Natural killer cell (primary cell): ENCODE measurements at regions not wholly inside any gene's neighbourhood (a gene's known extent, or its start where the extent isn't known, plus 50 kb on each side); places are given as distances from the start of the nearest gene placed in this dataset.
"Not testable (repeated sequence)": the region's sequence is repeated elsewhere in the genome, so short reads cannot be mapped to it uniquely, and the experiment has no call there.

Experiments
- ATAC-seq, 3 donors: fragments of 150-1000 bp in 2 of 3; fragments of 200-7000 bp in 1 of 3; cut with Tn5 transposase; 1 replicate in 1 of 3; 2 replicates in 2 of 3; pipeline ENCODE4 v1.10.0; 2021; ENCODE audit warnings: mild to moderate bottlenecking in 2 of 3, moderate library complexity in 2 of 3
- DNase-seq, 2 donors: peaks; one replicate each; pipeline versions ENCODE4 v3.0.0 to v3.0.0-alpha.2; 2013 to 2021; ENCODE audit warnings: mixed read lengths in 1 of 2
- H3K27ac ChIP-seq: one replicate; pipeline ENCODE4 v1.5.1; 2013; ENCODE audit warnings: mild to moderate bottlenecking, low read length
- H3K27me3 ChIP-seq: one replicate; pipeline ENCODE4 v1.6.1; 2013; ENCODE audit warnings: low read length; ENCODE audit not compliant: control insufficient read depth, insufficient read depth
- H3K36me3 ChIP-seq: one replicate; pipeline ENCODE4 v1.6.1; 2013; ENCODE audit warnings: low read length; ENCODE audit not compliant: control insufficient read depth, insufficient read depth
- H3K4me1 ChIP-seq: one replicate; pipeline ENCODE4 v1.6.1; 2013; ENCODE audit warnings: low read length; ENCODE audit not compliant: control insufficient read depth, insufficient read depth
- H3K4me3 ChIP-seq: one replicate; pipeline ENCODE4 v1.5.1; 2013; ENCODE audit warnings: low read length
- H3K9me3 ChIP-seq: one replicate; pipeline ENCODE4 v1.6.1; 2013; ENCODE audit warnings: low read length; ENCODE audit not compliant: control insufficient read depth, insufficient read depth
- H3K27ac Mint-ChIP-seq, 2 donors: one replicate each; pipeline ENCODE4 v1.8.0; 2022; ENCODE audit warnings: mild to moderate bottlenecking in 2 of 2, mixed read lengths in 2 of 2, moderate library complexity in 1 of 2
- H3K27me3 Mint-ChIP-seq, 2 donors: one replicate each; pipeline ENCODE4 v1.8.0; 2022; ENCODE audit warnings: low read depth in 2 of 2, mixed read lengths in 2 of 2
- H3K36me3 Mint-ChIP-seq: one replicate; pipeline ENCODE4 v1.8.0; 2022; ENCODE audit warnings: mixed read lengths
- H3K4me1 Mint-ChIP-seq, 2 donors: one replicate each; pipeline ENCODE4 v1.8.0; 2022; ENCODE audit warnings: mixed read lengths in 2 of 2
- H3K4me3 Mint-ChIP-seq: one replicate; pipeline ENCODE4 v1.8.0; 2022; ENCODE audit warnings: mild to moderate bottlenecking, moderate library complexity, mixed read lengths
- H3K9me3 Mint-ChIP-seq, 2 donors: one replicate each; pipeline ENCODE4 v1.8.0; 2022; ENCODE audit warnings: mixed read lengths in 2 of 2
- WGBS: methylation state at CpG from one replicate; pipeline ENCODE4 v1.1.7; 2013; ENCODE audit warnings: missing lambda C conversion rate; ENCODE audit not compliant: insufficient coverage; 5-methylcytosine and 5-hydroxymethylcytosine counted together
- intact Hi-C: fragments of 100-400 bp; cut with micrococcal nuclease; formaldehyde crosslinking; loops from one replicate; pipeline ENCODE4 v1.14.2; 2022
- TF ChIP-seq, protein P1 (sequence below): fragments of 200-600 bp; IDR thresholded peaks from one replicate; pipeline ENCODE4 v1.8.0; 2022; ENCODE audit warnings: antibody characterized with exemption

- Histone ChIP-seq H3K27me3 (no peaks in the 10 kb centered on the region), H3K4me1 (no peaks in the 10 kb centered on the region), H3K9me3 (no peaks in the 10 kb centered on the region), H3K4me3 (no peak overlapping the region), H3K36me3 (no peaks in the 10 kb centered on the region), H3K27ac (no peak overlapping the region)
- Mint-ChIP-seq H3K9me3 (peaks cover 7 to 12% of the 10 kb centered on the region in 2 donors), H3K27ac (no peak overlapping the region), H3K27me3 (no peaks in the 10 kb centered on the region), H3K36me3 (no peaks in the 10 kb centered on the region), H3K4me1 (no peaks in the 10 kb centered on the region), H3K4me3 (no peak overlapping the region)
- TF ChIP-seq, protein P1, sequence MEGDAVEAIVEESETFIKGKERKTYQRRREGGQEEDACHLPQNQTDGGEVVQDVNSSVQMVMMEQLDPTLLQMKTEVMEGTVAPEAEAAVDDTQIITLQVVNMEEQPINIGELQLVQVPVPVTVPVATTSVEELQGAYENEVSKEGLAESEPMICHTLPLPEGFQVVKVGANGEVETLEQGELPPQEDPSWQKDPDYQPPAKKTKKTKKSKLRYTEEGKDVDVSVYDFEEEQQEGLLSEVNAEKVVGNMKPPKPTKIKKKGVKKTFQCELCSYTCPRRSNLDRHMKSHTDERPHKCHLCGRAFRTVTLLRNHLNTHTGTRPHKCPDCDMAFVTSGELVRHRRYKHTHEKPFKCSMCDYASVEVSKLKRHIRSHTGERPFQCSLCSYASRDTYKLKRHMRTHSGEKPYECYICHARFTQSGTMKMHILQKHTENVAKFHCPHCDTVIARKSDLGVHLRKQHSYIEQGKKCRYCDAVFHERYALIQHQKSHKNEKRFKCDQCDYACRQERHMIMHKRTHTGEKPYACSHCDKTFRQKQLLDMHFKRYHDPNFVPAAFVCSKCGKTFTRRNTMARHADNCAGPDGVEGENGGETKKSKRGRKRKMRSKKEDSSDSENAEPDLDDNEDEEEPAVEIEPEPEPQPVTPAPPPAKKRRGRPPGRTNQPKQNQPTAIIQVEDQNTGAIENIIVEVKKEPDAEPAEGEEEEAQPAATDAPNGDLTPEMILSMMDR = no peak
- intact Hi-C loops = no loop called here
- WGBS = 68% methylated on average over 2 of the region's 2 CpGs
- DNase-seq (no peak), ATAC-seq (no peak)
Measured at GRCh38 chr6:94175465-94175864, 756.1 kb upstream of the EPHA7 start.

- WGBS = no CpG with 5 or more reads among the region's 1 CpG
- Mint-ChIP-seq H3K27me3 (no peaks in the 10 kb centered on the region), H3K36me3 (peaks cover 8% of the 10 kb centered on the region), H3K9me3 (peaks cover 13 to 42% of the 10 kb centered on the region in 2 donors), H3K4me3 (no peak overlapping the region), H3K27ac (no peak overlapping the region), H3K4me1 (no peaks in the 10 kb centered on the region)
- DNase-seq = no peak
- intact Hi-C loops = no loop called here
- no peak overlapping the region for H3K27ac ChIP-seq
- TF ChIP-seq, protein P1 = no peak
- H3K9me3 ChIP-seq = peaks cover 11% of the 10 kb centered on the region
- no peaks in the 10 kb centered on the region for H3K27me3 ChIP-seq
- no peaks in the 10 kb centered on the region for H3K36me3 ChIP-seq
- H3K4me3 ChIP-seq = no peak overlapping the region
- H3K4me1 ChIP-seq = no peaks in the 10 kb centered on the region
- no peak for ATAC-seq
Measured at GRCh38 chr6:94163877-94164276, 744.5 kb upstream of the EPHA7 start.

GRCh38 chr6:94150886-94151285 is 731.5 kb upstream of the EPHA7 start:
- WGBS = 77% methylated on average over 2 of the region's 2 CpGs
- TF ChIP-seq, protein P1 = no peak
- intact Hi-C loops = no loop called here
- no peaks in the 10 kb centered on the region for H3K4me1 Mint-ChIP-seq
- H3K36me3 Mint-ChIP-seq = peaks cover 16% of the 10 kb centered on the region
- no peak overlapping the region for H3K27ac Mint-ChIP-seq
- no peak overlapping the region for H3K4me3 ChIP-seq
- DNase-seq = no peak
- no peaks in the 10 kb centered on the region for H3K27me3 ChIP-seq
- peaks cover 16 to 19% of the 10 kb centered on the region in 2 donors for H3K9me3 Mint-ChIP-seq
- H3K4me3 Mint-ChIP-seq = no peak overlapping the region
- no peaks in the 10 kb centered on the region for H3K4me1 ChIP-seq
- H3K27me3 Mint-ChIP-seq = no peaks in the 10 kb centered on the region
- H3K36me3 ChIP-seq = no peaks in the 10 kb centered on the region
- H3K27ac ChIP-seq = no peak overlapping the region
- no peak for ATAC-seq
- H3K9me3 ChIP-seq = peaks cover 3% of the 10 kb centered on the region

GRCh38 chr6:94144807-94145206 is 725.4 kb upstream of the EPHA7 start:
- no peaks in the 10 kb centered on the region for H3K27me3 ChIP-seq
- no peak overlapping the region for H3K4me3 ChIP-seq
- intact Hi-C loops = no loop called here

GRCh38 chr6:94137178-94137577 is 717.8 kb upstream of the EPHA7 start:
- H3K4me1 ChIP-seq, H3K36me3 ChIP-seq, H3K27me3 Mint-ChIP-seq, H3K4me1 Mint-ChIP-seq, H3K27ac Mint-ChIP-seq, H3K36me3 Mint-ChIP-seq, ATAC-seq, H3K9me3 ChIP-seq, DNase-seq, H3K27me3 ChIP-seq, H3K27ac ChIP-seq, H3K4me3 Mint-ChIP-seq, intact Hi-C loops, H3K4me3 ChIP-seq: not testable (repeated sequence)
- H3K9me3 Mint-ChIP-seq = peaks cover 8 to 11% of the 10 kb centered on the region in 2 donors
- 89% methylated on average over 9 of the region's 11 CpGs for WGBS

More at GRCh38 chr6:94144807-94145206, 725.4 kb upstream of the EPHA7 start:
- H3K36me3 ChIP-seq = no peaks in the 10 kb centered on the region
- H3K27ac ChIP-seq = no peak overlapping the region
- H3K9me3 ChIP-seq = no peaks in the 10 kb centered on the region
- Mint-ChIP-seq H3K36me3 (no peaks in the 10 kb centered on the region), H3K27me3 (no peaks in the 10 kb centered on the region), H3K9me3 (peaks cover 4 to 10% of the 10 kb centered on the region in 2 donors), H3K4me1 (no peaks in the 10 kb centered on the region), H3K27ac (no peak overlapping the region), H3K4me3 (no peak overlapping the region)
- ATAC-seq = no peak
- DNase-seq = no peak
- no peaks in the 10 kb centered on the region for H3K4me1 ChIP-seq
- TF ChIP-seq, protein P1 = no peak
